SK-N-SH (cell line): ENCODE measurements at regions not wholly inside any gene's neighbourhood (a gene's known extent, or its start where the extent isn't known, plus 50 kb on each side); places are given as distances from the start of the nearest gene placed in this dataset.
"Not testable (repeated sequence)": the region's sequence is repeated elsewhere in the genome, so short reads cannot be mapped to it uniquely, and the experiment has no call there.

Experiments
- CTCF ChIA-PET: fragments of 300-600, 350-600 bp; formaldehyde crosslinking; extraction: SDS; loops from one replicate; lab custom pipeline; 2021; lab: Yijun Ruan, JAX
- POLR2A ChIA-PET: fragments of 350-600 bp; sonication (Branson Sonifier 250); formaldehyde crosslinking; extraction: SDS; loops from one replicate; lab custom pipeline; 2020; ENCODE audit warnings: antibody characterized with exemption, inconsistent platforms; lab: Yijun Ruan, JAX
- DNase-seq: peaks from one replicate; pipeline ENCODE4 v3.0.0; 2012
- H2AFZ ChIP-seq: fragments of 200-600 bp; sonication (generic); 2 replicates; pipeline ENCODE4 v1.8.1; 2016; ENCODE audit warnings: antibody characterized with exemption, mild to moderate bottlenecking, low read depth
- H3F3A ChIP-seq: fragments of 200-600 bp; sonication (generic); replicated peaks from 2 replicates; pipeline ENCODE3; 2016; ENCODE audit warnings: antibody characterized with exemption, mild to moderate bottlenecking; ENCODE audit not compliant: insufficient read depth
- H3K27ac ChIP-seq, 2 experiments: fragments of 200-500 bp in 1 of 2; fragments of 200-600 bp in 1 of 2; sonication (Bioruptor generic) in 1 of 2; sonication (generic), shearing (Covaris generic) in 1 of 2; 2 replicates each; pipeline versions ENCODE4 v1.5.1 to v1.6.1; 2014 to 2016; ENCODE audit warnings: low read depth in 2 of 2, inconsistent platforms in 1 of 2, low read length in 1 of 2, mild to moderate bottlenecking in 1 of 2, mixed read lengths in 1 of 2
- H3K27me3 ChIP-seq: fragments of 200-600 bp; sonication (generic), shearing (Covaris generic); 2 replicates; pipeline ENCODE4 v1.6.1; 2016; ENCODE audit warnings: mixed run types; ENCODE audit not compliant: insufficient read depth
- H3K36me3 ChIP-seq, 2 experiments: fragments of 200-500 bp in 1 of 2; fragments of 200-600 bp in 1 of 2; sonication (Bioruptor generic) in 1 of 2; sonication (generic) in 1 of 2; replicated peaks in 1 of 2; 2 replicates each; pipeline versions ENCODE3 to v1.5.1; 2014 to 2016; ENCODE audit warnings: low read length in 1 of 2, mild to moderate bottlenecking in 1 of 2; ENCODE audit not compliant: insufficient read depth in 2 of 2, control insufficient read depth in 1 of 2
- H3K4me1 ChIP-seq, 2 experiments: fragments of 200-500 bp in 1 of 2; fragments of 200-600 bp in 1 of 2; sonication (Bioruptor generic) in 1 of 2; sonication (generic), shearing (Covaris generic) in 1 of 2; 2 replicates each; pipeline versions ENCODE4 v1.5.1 to v1.6.1; 2014 to 2016; ENCODE audit warnings: low read depth in 1 of 2, low read length in 1 of 2, mixed run types in 1 of 2; ENCODE audit not compliant: insufficient read depth in 2 of 2, control insufficient read depth in 1 of 2
- H3K4me2 ChIP-seq: fragments of 200-600 bp; sonication (generic), shearing (Covaris generic); 2 replicates; pipeline ENCODE4 v1.6.1; 2017; ENCODE audit warnings: mixed run types
- H3K4me3 ChIP-seq, 2 experiments: fragments of 200-500 bp in 1 of 2; fragments of 200-600 bp in 1 of 2; sonication (Bioruptor generic) in 1 of 2; sonication (generic), shearing (Covaris generic) in 1 of 2; 2 replicates each; pipeline versions ENCODE4 v1.5.1 to v1.8.1; 2014 to 2016; ENCODE audit warnings: low read depth in 2 of 2, inconsistent platforms in 1 of 2, low read length in 1 of 2, mild to moderate bottlenecking in 1 of 2, mixed read lengths in 1 of 2, moderate library complexity in 1 of 2
- H3K79me2 ChIP-seq: fragments of 200-600 bp; sonication (generic); 2 replicates; pipeline ENCODE4 v1.8.1; 2017; ENCODE audit warnings: mild to moderate bottlenecking; ENCODE audit not compliant: insufficient read depth
- H3K9ac ChIP-seq: fragments of 200-600 bp; sonication (generic); 2 replicates; pipeline ENCODE4 v1.6.1; 2017; ENCODE audit warnings: mixed run types
- H3K9me2 ChIP-seq: fragments of 200-600 bp; sonication (generic); 2 replicates; pipeline ENCODE4 v1.6.1; 2017; ENCODE audit warnings: mixed run types
- H3K9me3 ChIP-seq: fragments of 200-600 bp; sonication (generic); 2 replicates; pipeline ENCODE4 v1.6.1; 2017; ENCODE audit warnings: mixed run types, mild to moderate bottlenecking, moderate library complexity
- H4K20me1 ChIP-seq: fragments of 200-600 bp; sonication (generic); 2 replicates; pipeline ENCODE4 v1.6.1; 2017; ENCODE audit warnings: mild to moderate bottlenecking, mixed run types; ENCODE audit not compliant: insufficient read depth
- CHD2 ChIP-seq: fragments of 150-350 bp; IDR thresholded peaks from 2 replicates; pipeline ENCODE4 v1.6.1; 2018; ENCODE audit warnings: low read length; ENCODE audit not compliant: partially characterized antibody
- ELF1 ChIP-seq: IDR thresholded peaks from 2 replicates; pipeline ENCODE4 v1.4.0; 2012
- FOXJ3 ChIP-seq: sonication (generic); formaldehyde crosslinking; IDR thresholded peaks from 2 replicates; pipeline ENCODE4 v1.5.1; 2020; ENCODE audit warnings: mild to moderate bottlenecking, missing genetic modification reagents
- FOXM1 ChIP-seq: IDR thresholded peaks from 2 replicates; pipeline ENCODE4 v1.4.0; 2012; ENCODE audit warnings: low read depth, mild to moderate bottlenecking
- GATA2 ChIP-seq: sonication (generic); formaldehyde crosslinking; IDR thresholded peaks from 2 replicates; pipeline ENCODE4 v1.5.0; 2020; ENCODE audit warnings: mild to moderate bottlenecking, missing genetic modification reagents
- MXI1 ChIP-seq: IDR thresholded peaks from 2 replicates; pipeline ENCODE4 v1.6.1; 2012; ENCODE audit warnings: mild to moderate bottlenecking, low read depth, low read length, improper control_type of control experiment
- NFIC ChIP-seq: IDR thresholded peaks from 2 replicates; pipeline ENCODE4 v1.4.0; 2012; ENCODE audit warnings: borderline replicate concordance
- PBX3 ChIP-seq: IDR thresholded peaks from 2 replicates; pipeline ENCODE4; 2012
- RAD21 ChIP-seq: IDR thresholded peaks from 2 replicates; pipeline ENCODE4 v1.6.1; 2012; ENCODE audit warnings: mild to moderate bottlenecking, low read length
- RCOR1 ChIP-seq: fragments of 150-350 bp; IDR thresholded peaks from 2 replicates; pipeline ENCODE4 v1.6.1; 2017; ENCODE audit warnings: antibody characterized with exemption, low read length
- REST ChIP-seq: IDR thresholded peaks from 2 replicates; pipeline ENCODE4 v1.6.1; 2012; ENCODE audit warnings: mild to moderate bottlenecking, low read depth, low read length, moderate library complexity
- RXRA ChIP-seq: IDR thresholded peaks from 2 replicates; pipeline ENCODE4 v1.4.0; 2012; ENCODE audit warnings: low read depth, mild to moderate bottlenecking, borderline replicate concordance
- SMC3 ChIP-seq: IDR thresholded peaks from 2 replicates; pipeline ENCODE4 v1.6.1; 2012; ENCODE audit warnings: low read depth, low read length, improper control_type of control experiment
- TAF1 ChIP-seq: IDR thresholded peaks from 2 replicates; pipeline ENCODE4 v1.6.1; 2012; ENCODE audit warnings: low read depth, mild to moderate bottlenecking, low read length, moderate library complexity, borderline replicate concordance
- TEAD4 ChIP-seq: IDR thresholded peaks from 2 replicates; pipeline ENCODE4 v1.4.0; 2012; ENCODE audit warnings: mild to moderate bottlenecking, borderline replicate concordance; ENCODE audit not compliant: insufficient read depth
- USF2 ChIP-seq: fragments of 150-350 bp; IDR thresholded peaks from 2 replicates; pipeline ENCODE4 v1.6.1; 2017; ENCODE audit warnings: antibody characterized with exemption, low read length, low read depth, borderline replicate concordance
- ZBTB33 ChIP-seq: IDR thresholded peaks from 2 replicates; pipeline ENCODE4 v1.4.0; 2012; ENCODE audit warnings: low read depth, borderline replicate concordance
- WGBS: methylation state at CpG from one replicate; pipeline ENCODE4 v1.1.6; 2017; ENCODE audit warnings: low lambda C conversion rate; 5-methylcytosine and 5-hydroxymethylcytosine counted together

GRCh38 chr4:144423930-144424329 is 222.0 kb upstream of the HHIP start (continued):
- TF ChIP-seq FOXM1 (no peak), RAD21 (no peak), TEAD4 (no peak), NFIC (no peak), RCOR1 (no peak), SMC3 (no peak)

GRCh38 chr4:144426023-144426422 is 219.9 kb upstream of the HHIP start:
- H3K9me3 ChIP-seq, H3K4me2 ChIP-seq, H2AFZ ChIP-seq, H3K9me2 ChIP-seq, DNase-seq, H3K79me2 ChIP-seq, H3F3A ChIP-seq, H3K36me3 ChIP-seq, H3K9ac ChIP-seq, H3K4me1 ChIP-seq, H3K4me3 ChIP-seq, POLR2A ChIA-PET, H3K27ac ChIP-seq, H3K27me3 ChIP-seq, CTCF ChIA-PET, H4K20me1 ChIP-seq: not testable (repeated sequence)
- 6% methylated on average over 11 of the region's 11 CpGs for WGBS

- H3F3A ChIP-seq = no peaks in the 10 kb centered on the region
- ChIA-PET POLR2A (no interaction called here), CTCF (no interaction called here)
- DNase-seq = no peak
- H3K9me3 ChIP-seq = no peaks in the 10 kb centered on the region; the same call in 1 of the 2 replicates
- WGBS = 8% methylated on average over 2 of the region's 3 CpGs
- no peak overlapping the region for H3K9ac ChIP-seq
- H3K27me3 ChIP-seq = no peaks in the 10 kb centered on the region
- H4K20me1 ChIP-seq = no peaks in the 10 kb centered on the region
- no peaks in the 10 kb centered on the region for H3K36me3 ChIP-seq
- H3K9me2 ChIP-seq = no peaks in the 10 kb centered on the region
- no peak overlapping the region for H3K4me3 ChIP-seq
- H3K4me1 ChIP-seq = no peaks in the 10 kb centered on the region
- H3K27ac ChIP-seq = no peak overlapping the region
- no peak overlapping the region for H3K4me2 ChIP-seq
- no peaks in the 10 kb centered on the region for H3K79me2 ChIP-seq
- H2AFZ ChIP-seq = no peak overlapping the region
- TF ChIP-seq ZBTB33 (no peak), REST (no peak), FOXJ3 (CRISPR knock-in tag) (no peak), USF2 (no peak), ELF1 (no peak), CHD2 (no peak), FOXM1 (no peak), MXI1 (no peak), NFIC (no peak), TEAD4 (no peak), GATA2 (CRISPR knock-in tag) (no peak), RAD21 (no peak), PBX3 (no peak), TAF1 (no peak), SMC3 (no peak), RXRA (no peak)
These were observed 203.2 kb upstream of the HHIP start for GRCh38 chr4:144442713-144443112.
